GM21367 (cell line): ENCODE measurements at regions not wholly inside any gene's neighbourhood (a gene's known extent, or its start where the extent isn't known, plus 50 kb on each side); places are given as distances from the start of the nearest gene placed in this dataset.
"Not testable (repeated sequence)": the region's sequence is repeated elsewhere in the genome, so short reads cannot be mapped to it uniquely, and the experiment has no call there.

Source experiments
- ATAC-seq: cut with Tn5 transposase; IDR thresholded peaks from one replicate; pipeline ENCODE4 v1.9.1; 2021; ENCODE audit not compliant: unreplicated experiment

GRCh38 chr9:63813391-63814021 is 1471.5 kb downstream of the FOXD4L5 start:
- ATAC-seq = not testable (repeated sequence)

- peak; percentile 67 for ATAC-seq
These were observed 1472.2 kb downstream of the FOXD4L5 start for GRCh38 chr9:63812822-63813221.

GRCh38 chr9:63804205-63804604 is 1480.8 kb downstream of the FOXD4L5 start:
- not testable (repeated sequence) for ATAC-seq

GRCh38 chr9:63794081-63794685 is 1490.8 kb downstream of the FOXD4L5 start:
- ATAC-seq = not testable (repeated sequence)

- not testable (repeated sequence) for ATAC-seq
These were observed 1497.6 kb downstream of the FOXD4L5 start for GRCh38 chr9:63787454-63787853.

- not testable (repeated sequence) for ATAC-seq
These were observed 1500.0 kb downstream of the FOXD4L5 start for GRCh38 chr9:63785059-63785458.

GRCh38 chr9:63784421-63784820 is 1500.6 kb downstream of the FOXD4L5 start:
- not testable (repeated sequence) for ATAC-seq

- not testable (repeated sequence) for ATAC-seq
These were observed 1503.1 kb downstream of the FOXD4L5 start for GRCh38 chr9:63781817-63782439.

GRCh38 chr9:63781390-63781789 is 1503.6 kb downstream of the FOXD4L5 start:
- peak; percentile 98 for ATAC-seq

- ATAC-seq = not testable (repeated sequence)
These were observed 1508.8 kb downstream of the FOXD4L5 start for GRCh38 chr9:63776220-63776619.

GRCh38 chr9:63775092-63775426 is 1510.0 kb downstream of the FOXD4L5 start:
- not testable (repeated sequence) for ATAC-seq

GRCh38 chr9:63774369-63775091 is 1510.5 kb downstream of the FOXD4L5 start:
- not testable (repeated sequence) for ATAC-seq

- ATAC-seq = not testable (repeated sequence)
These were observed 1522.8 kb downstream of the FOXD4L5 start for GRCh38 chr9:63762230-63762629.

- not testable (repeated sequence) for ATAC-seq
These were observed 1556.0 kb downstream of the FOXD4L5 start for GRCh38 chr9:63729021-63729420.

GRCh38 chr9:63728287-63728686 is 1556.7 kb downstream of the FOXD4L5 start:
- no peak for ATAC-seq

- not testable (repeated sequence) for ATAC-seq
These were observed 1576.7 kb downstream of the FOXD4L5 start for GRCh38 chr9:63708285-63708684.

GRCh38 chr9:63704456-63704855 is 1580.6 kb downstream of the FOXD4L5 start:
- not testable (repeated sequence) for ATAC-seq

- not testable (repeated sequence) for ATAC-seq
These were observed 1581.3 kb downstream of the FOXD4L5 start for GRCh38 chr9:63703670-63704069.

GRCh38 chr9:63703138-63703665 is 1581.8 kb downstream of the FOXD4L5 start:
- ATAC-seq = not testable (repeated sequence)
